Cardiac fibroblast (primary cell): ENCODE measurements at regions not wholly inside any gene's neighbourhood (a gene's known extent, or its start where the extent isn't known, plus 50 kb on each side); places are given as distances from the start of the nearest gene placed in this dataset.
"Not testable (repeated sequence)": the region's sequence is repeated elsewhere in the genome, so short reads cannot be mapped to it uniquely, and the experiment has no call there.

Experiments used
- DNase-seq, 2 donors: peaks; one replicate each; pipeline versions ENCODE4 v3.0.0 to v3.0.0-alpha.2; 2010; ENCODE audit warnings: low read depth in 2 of 2
- H3K4me3 ChIP-seq, 2 donors: replicated peaks in 1 of 2; 1 replicate in 1 of 2; 2 replicates in 1 of 2; pipeline ENCODE4 v1.5.1; 2011; ENCODE audit warnings: low read depth in 2 of 2, low read length in 2 of 2, mild to moderate bottlenecking in 2 of 2, moderate library complexity in 1 of 2
- TF ChIP-seq, protein P1 (sequence below): IDR thresholded peaks from one replicate; pipeline ENCODE4 v1.5.1; 2011; ENCODE audit warnings: low read depth, mild to moderate bottlenecking, low read length, inconsistent platforms

GRCh38 chr10:78604286-78604685, 464.5 kb upstream of the ZMIZ1 start:
- DNase-seq, result no peak
- TF ChIP-seq, protein P1, sequence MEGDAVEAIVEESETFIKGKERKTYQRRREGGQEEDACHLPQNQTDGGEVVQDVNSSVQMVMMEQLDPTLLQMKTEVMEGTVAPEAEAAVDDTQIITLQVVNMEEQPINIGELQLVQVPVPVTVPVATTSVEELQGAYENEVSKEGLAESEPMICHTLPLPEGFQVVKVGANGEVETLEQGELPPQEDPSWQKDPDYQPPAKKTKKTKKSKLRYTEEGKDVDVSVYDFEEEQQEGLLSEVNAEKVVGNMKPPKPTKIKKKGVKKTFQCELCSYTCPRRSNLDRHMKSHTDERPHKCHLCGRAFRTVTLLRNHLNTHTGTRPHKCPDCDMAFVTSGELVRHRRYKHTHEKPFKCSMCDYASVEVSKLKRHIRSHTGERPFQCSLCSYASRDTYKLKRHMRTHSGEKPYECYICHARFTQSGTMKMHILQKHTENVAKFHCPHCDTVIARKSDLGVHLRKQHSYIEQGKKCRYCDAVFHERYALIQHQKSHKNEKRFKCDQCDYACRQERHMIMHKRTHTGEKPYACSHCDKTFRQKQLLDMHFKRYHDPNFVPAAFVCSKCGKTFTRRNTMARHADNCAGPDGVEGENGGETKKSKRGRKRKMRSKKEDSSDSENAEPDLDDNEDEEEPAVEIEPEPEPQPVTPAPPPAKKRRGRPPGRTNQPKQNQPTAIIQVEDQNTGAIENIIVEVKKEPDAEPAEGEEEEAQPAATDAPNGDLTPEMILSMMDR, result no peak
- H3K4me3 ChIP-seq, result no peak overlapping the region

DNA sequence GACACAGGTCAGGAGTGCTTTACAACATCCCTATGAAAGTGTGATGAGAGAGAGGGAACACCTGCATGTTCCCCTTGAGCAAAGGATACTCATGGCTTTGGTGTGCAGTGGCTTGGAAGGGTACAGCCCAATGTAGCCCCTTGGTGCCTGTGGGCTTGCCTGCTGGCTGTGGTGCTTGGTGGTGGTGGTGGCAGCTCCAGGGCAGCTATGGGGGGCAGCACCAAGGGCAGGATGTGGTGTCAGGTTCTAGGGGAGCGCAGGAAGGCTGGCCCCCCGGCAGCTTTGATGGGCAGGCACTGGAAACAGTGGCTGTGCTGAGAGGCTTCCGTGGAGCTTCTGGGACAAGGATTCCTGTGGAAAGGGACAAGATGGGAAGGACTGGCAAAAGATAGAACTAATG, 464.0 kb upstream of the ZMIZ1 start:
- DNase-seq, result no peak
- TF ChIP-seq, protein P1, result no peak
- H3K4me3 ChIP-seq, result no peak overlapping the region

GRCh38 chr10:78605800-78606350, 462.9 kb upstream of the ZMIZ1 start:
- H3K4me3 ChIP-seq, result no peak overlapping the region
- peak; percentile 11 to 51 for DNase-seq
- TF ChIP-seq, protein P1, result peak; percentile 6

DNA sequence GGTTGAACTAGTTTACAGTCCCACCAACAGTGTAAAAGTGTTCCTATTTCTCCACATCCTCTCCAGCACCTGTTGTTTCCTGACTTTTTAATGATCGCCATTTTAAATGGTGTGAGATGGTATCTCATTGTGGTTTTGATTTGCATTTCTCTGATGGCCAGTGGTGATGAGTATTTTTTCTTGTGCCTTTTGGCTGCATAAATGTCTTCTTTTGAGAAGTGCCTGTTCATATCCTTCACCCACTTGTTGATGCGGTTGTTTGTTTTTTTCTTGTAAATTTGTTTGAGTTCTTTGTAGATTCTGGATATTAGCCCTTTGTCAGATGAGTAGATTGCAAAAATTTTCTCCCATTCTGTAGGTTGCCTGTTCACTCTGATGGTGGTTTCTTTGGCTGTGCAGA, 462.0 kb upstream of the ZMIZ1 start:
- not testable (repeated sequence) for H3K4me3 ChIP-seq, DNase-seq

- no peak for DNase-seq
- TF ChIP-seq, protein P1, result no peak
- no peak overlapping the region for H3K4me3 ChIP-seq
Measured at GRCh38 chr10:78609976-78610375, 458.8 kb upstream of the ZMIZ1 start.

DNA sequence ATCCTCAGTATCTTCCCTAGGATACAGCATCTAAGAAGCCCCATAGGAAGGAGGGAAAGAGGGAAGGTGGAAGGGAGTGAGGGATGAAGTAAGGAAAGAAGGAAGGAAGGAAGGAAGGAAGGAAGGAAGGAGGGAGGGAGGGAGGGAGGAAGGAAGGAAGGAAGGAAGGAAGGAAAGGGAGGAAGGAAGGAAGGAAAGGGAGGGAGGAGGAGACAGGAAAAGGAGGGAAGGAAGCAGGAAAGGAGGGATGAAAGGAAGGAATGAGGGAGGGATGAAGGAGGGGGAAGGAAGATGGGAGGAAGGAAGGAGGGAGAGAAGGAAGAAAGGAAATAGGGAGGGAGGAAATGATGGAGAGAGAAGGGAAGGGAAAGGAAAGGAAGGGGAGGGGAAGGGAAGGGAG, 455.6 kb upstream of the ZMIZ1 start:
- DNase-seq, result no peak
- TF ChIP-seq, protein P1, result no peak
- H3K4me3 ChIP-seq, result no peak overlapping the region

GRCh38 chr10:78614267-78614666, 454.5 kb upstream of the ZMIZ1 start:
- H3K4me3 ChIP-seq, result no peak overlapping the region
- TF ChIP-seq, protein P1, result no peak
- DNase-seq, result no peak
